ENCODE measurements at regions not wholly inside any gene's neighbourhood (a gene's known extent, or its start where the extent isn't known, plus 50 kb on each side); places are given as distances from the start of the nearest gene placed in this dataset.

DNA sequence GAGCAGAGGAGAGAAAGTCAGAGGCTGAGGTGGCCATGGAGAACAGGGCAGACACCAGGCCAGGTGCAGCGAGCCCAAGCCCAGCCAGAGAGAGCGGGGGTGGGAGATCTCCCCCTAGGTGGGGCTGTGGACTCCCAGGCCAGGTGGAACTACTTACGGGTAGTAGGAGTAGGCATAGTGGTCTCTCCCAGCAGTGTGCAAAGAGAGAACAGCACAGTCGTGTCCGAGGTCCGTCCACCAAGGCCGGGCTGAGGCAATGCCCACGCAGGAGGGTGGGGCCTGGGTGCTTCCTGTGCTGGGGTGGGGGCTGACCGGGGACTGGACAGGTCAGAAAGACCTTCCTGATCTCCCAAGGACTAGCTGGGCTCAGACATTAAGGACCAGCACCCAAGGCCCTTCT lies 263.7 kb downstream of the PTPRU start:
- ChIA-PET POLR2A (no interaction called here), CTCF (no interaction called here)
- FAIRE-seq (no peak), ATAC-seq (no peak), DNase-seq (ENCODE audit: low read depth in 1 of 2, low spot score in 1 of 2) (no peak)
- H3K27ac ChIP-seq: no peak overlapping the region
- TF ChIP-seq FOSL2 (IDR thresholded peaks at IDR 0.05) (no peak), FOSL2 (CRISPR knock-in tag; IDR thresholded peaks at IDR 0.05) (no peak), HDAC2 (IDR thresholded peaks at IDR 0.05) (no peak), CBX8 (IDR thresholded peaks at IDR 0.05) (no peak), RNF2 (IDR thresholded peaks at IDR 0.05; ENCODE audit: borderline replicate concordance, low read depth) (no peak), ZSCAN20 (CRISPR knock-in tag; IDR thresholded peaks at IDR 0.05) (no peak), KDM1A (IDR thresholded peaks at IDR 0.05; ENCODE audit: low read depth) (no peak), HOXB5 (CRISPR knock-in tag; IDR thresholded peaks at IDR 0.05) (no peak), BHLHE40 (IDR thresholded peaks at IDR 0.05; ENCODE audit: low read depth, low read length) (no peak)
- no peaks in the 10 kb centered on the region for H3K4me1 ChIP-seq
- WGBS (ENCODE audit: missing lambda C conversion rate): 49% methylated on average over 4 of the region's 9 CpGs
- no peak overlapping the region for H3K4me3 ChIP-seq
- H3K4me2 ChIP-seq: no peak overlapping the region
- H3K9me3 ChIP-seq: no peaks in the 10 kb centered on the region

DNA sequence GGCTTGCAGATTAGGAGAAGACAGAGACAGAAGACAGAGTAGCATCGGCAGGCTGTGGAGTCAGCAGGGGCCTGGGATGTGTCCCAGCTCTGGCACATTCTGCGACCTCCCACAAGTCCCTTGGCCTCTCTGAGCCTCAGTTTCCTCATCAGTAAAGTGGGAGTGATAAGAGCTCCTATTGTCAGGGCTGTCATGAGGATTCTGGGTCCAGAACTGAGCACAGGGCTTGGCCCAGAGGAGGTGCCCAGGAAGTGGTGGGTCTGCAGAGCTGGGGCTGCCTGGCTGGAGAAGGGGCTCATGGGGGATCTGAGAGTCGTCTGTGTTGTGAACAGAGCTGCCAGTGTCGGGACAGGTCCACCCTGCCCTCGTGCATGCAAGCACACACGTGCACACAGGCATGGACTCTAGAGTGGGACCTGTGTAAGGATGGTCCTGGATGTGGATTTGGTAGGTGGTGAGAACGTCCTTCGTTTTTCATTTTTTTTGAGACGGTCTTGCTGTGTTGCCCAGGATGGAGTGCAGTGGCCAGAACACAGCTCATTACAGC lies 262.9 kb downstream of the PTPRU start:
- DNase-seq (ENCODE audit: low read depth in 1 of 2, low spot score in 1 of 2) (no peak), ATAC-seq (no peak), FAIRE-seq (no peak)
- 15% methylated on average over 9 of the region's 9 CpGs for whole genome bisulfite sequencing (ENCODE audit: missing lambda C conversion rate)
- POLR2A ChIA-PET: no interaction called here
- Histone ChIP-seq H3K9me3 (no peaks in the 10 kb centered on the region), H3K4me2 (no peak overlapping the region), H3K4me3 (no peak overlapping the region), H3K27ac (no peak overlapping the region), H3K4me1 (no peaks in the 10 kb centered on the region)
- CTCF ChIA-PET: no interaction called here
- TF ChIP-seq, protein P1, sequence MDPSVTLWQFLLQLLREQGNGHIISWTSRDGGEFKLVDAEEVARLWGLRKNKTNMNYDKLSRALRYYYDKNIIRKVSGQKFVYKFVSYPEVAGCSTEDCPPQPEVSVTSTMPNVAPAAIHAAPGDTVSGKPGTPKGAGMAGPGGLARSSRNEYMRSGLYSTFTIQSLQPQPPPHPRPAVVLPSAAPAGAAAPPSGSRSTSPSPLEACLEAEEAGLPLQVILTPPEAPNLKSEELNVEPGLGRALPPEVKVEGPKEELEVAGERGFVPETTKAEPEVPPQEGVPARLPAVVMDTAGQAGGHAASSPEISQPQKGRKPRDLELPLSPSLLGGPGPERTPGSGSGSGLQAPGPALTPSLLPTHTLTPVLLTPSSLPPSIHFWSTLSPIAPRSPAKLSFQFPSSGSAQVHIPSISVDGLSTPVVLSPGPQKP (IDR thresholded peaks at IDR 0.05; ENCODE audit: low read depth, low read length): no peak
- TF ChIP-seq PHF8 (IDR thresholded peaks at IDR 0.05; ENCODE audit: borderline replicate concordance, low read depth) (no peak), SMC3 (IDR thresholded peaks at IDR 0.05) (no peak), ZNF302 (CRISPR knock-in tag; IDR thresholded peaks at IDR 0.05) (no peak), ZFP36 (IDR thresholded peaks at IDR 0.05; ENCODE audit: borderline replicate concordance, partially characterized antibody) (no peak)
- TF ChIP-seq, protein P2, sequence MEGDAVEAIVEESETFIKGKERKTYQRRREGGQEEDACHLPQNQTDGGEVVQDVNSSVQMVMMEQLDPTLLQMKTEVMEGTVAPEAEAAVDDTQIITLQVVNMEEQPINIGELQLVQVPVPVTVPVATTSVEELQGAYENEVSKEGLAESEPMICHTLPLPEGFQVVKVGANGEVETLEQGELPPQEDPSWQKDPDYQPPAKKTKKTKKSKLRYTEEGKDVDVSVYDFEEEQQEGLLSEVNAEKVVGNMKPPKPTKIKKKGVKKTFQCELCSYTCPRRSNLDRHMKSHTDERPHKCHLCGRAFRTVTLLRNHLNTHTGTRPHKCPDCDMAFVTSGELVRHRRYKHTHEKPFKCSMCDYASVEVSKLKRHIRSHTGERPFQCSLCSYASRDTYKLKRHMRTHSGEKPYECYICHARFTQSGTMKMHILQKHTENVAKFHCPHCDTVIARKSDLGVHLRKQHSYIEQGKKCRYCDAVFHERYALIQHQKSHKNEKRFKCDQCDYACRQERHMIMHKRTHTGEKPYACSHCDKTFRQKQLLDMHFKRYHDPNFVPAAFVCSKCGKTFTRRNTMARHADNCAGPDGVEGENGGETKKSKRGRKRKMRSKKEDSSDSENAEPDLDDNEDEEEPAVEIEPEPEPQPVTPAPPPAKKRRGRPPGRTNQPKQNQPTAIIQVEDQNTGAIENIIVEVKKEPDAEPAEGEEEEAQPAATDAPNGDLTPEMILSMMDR (IDR thresholded peaks at IDR 0.05): no peak

DNA sequence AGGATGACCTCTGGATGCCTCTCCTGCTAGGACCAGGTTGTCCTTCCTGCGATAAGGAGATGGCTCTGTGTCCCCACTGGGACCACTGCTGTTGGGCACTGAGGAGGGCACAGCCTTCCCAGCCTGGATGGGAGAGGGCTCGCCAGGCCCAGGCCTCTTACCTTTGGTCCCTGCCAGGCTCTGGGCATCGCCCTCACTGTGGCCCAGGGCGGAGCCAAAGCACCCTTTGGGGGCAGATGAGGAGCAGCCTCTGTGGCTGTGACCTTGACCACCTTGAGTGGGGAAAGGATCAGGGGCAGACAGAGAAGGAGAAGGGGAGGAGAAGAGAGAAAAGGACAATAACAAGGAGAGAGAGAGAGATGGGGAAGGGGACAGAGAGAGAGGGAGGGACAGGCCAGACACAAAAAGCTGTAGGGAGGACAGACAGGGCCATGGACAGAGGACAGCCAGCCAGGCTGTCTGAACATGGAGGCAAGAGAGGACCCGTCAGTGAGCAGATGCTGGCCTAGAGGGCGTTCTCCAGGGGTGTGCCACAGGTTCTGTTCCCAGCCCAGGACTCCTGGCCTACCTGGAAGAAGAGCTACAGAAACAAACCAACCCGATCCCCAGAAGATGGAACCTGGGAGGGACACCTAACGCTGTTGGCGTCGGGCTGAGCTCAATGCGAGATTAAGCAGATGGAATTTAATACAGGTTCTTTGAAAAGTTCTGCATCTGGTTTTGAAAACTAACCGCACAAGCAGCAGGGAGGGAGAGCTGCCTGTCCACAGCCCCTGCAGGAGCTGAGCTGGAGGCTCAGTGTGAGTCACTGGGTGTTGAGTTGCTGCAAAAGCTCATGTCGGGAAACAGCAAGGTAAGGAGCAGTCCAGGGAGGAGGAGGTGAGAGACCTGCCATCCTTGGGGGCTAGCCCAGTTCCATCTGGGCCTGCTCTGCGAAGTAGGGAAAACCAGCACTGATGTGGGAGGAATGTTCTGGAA lies 262.1 kb downstream of the PTPRU start:
- no peak overlapping the region for H3K4me3 ChIP-seq
- POLR2A ChIA-PET: no interaction called here
- no peaks in the 10 kb centered on the region for H3K4me1 ChIP-seq
- WGBS (ENCODE audit: missing lambda C conversion rate): 45% methylated on average over 13 of the region's 14 CpGs
- ATAC-seq: no peak
- no peak overlapping the region for H3K4me2 ChIP-seq
- DNase-seq (ENCODE audit: low read depth in 1 of 2, low spot score in 1 of 2): no peak
- TF ChIP-seq, protein P3, sequence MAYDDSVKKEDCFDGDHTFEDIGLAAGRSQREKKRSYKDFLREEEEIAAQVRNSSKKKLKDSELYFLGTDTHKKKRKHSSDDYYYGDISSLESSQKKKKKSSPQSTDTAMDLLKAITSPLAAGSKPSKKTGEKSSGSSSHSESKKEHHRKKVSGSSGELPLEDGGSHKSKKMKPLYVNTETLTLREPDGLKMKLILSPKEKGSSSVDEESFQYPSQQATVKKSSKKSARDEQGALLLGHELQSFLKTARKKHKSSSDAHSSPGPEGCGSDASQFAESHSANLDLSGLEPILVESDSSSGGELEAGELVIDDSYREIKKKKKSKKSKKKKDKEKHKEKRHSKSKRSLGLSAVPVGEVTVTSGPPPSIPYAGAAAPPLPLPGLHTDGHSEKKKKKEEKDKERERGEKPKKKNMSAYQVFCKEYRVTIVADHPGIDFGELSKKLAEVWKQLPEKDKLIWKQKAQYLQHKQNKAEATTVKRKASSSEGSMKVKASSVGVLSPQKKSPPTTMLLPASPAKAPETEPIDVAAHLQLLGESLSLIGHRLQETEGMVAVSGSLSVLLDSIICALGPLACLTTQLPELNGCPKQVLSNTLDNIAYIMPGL (CRISPR knock-in tag; IDR thresholded peaks at IDR 0.05; ENCODE audit: borderline replicate concordance): no peak
- TF ChIP-seq CBX8 (IDR thresholded peaks at IDR 0.05) (no peak), HOXB13 (CRISPR knock-in tag; IDR thresholded peaks at IDR 0.05; ENCODE audit: low read depth) (no peak), BHLHE40 (IDR thresholded peaks at IDR 0.05; ENCODE audit: low read depth, low read length) (no peak), EHF (CRISPR knock-in tag; IDR thresholded peaks at IDR 0.05) (no peak), RCOR1 (IDR thresholded peaks at IDR 0.05; ENCODE audit: low read depth, low read length) (no peak)
- TF ChIP-seq, protein P4, sequence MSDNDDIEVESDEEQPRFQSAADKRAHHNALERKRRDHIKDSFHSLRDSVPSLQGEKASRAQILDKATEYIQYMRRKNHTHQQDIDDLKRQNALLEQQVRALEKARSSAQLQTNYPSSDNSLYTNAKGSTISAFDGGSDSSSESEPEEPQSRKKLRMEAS (IDR thresholded peaks at IDR 0.05): no peak
- CTCF ChIA-PET: no interaction called here
- no peak overlapping the region for H3K27ac ChIP-seq
- no peak for FAIRE-seq
- no peaks in the 10 kb centered on the region for H3K9me3 ChIP-seq
